OCI-LY3 (cell line): ENCODE measurements at regions not wholly inside any gene's neighbourhood (a gene's known extent, or its start where the extent isn't known, plus 50 kb on each side); places are given as distances from the start of the nearest gene placed in this dataset.

Experiments
- H2AFZ ChIP-seq: fragments of 200-600, 300-600 bp; shearing (Covaris generic); 2 replicates; pipeline ENCODE4 v1.6.0; 2014; ENCODE audit warnings: antibody characterized with exemption, low read depth, low read length
- H3K27ac ChIP-seq: fragments of 200-600, 300-600 bp; sonication (generic); 2 replicates; pipeline ENCODE4 v1.5.1; 2014; ENCODE audit warnings: mild to moderate bottlenecking, low read length, moderate library complexity, mixed read lengths
- H3K27me3 ChIP-seq: fragments of 200-600, 300-600 bp; sonication (generic); 2 replicates; pipeline ENCODE4 v1.6.1; 2014; ENCODE audit warnings: low read depth, low read length, mixed read lengths
- H3K36me3 ChIP-seq: fragments of 200-600, 300-600 bp; sonication (generic); replicated peaks from 2 replicates; pipeline ENCODE3; 2014; ENCODE audit warnings: low read depth, low read length, mixed read lengths
- H3K4me1 ChIP-seq: fragments of 300-600, 200-600 bp; sonication (generic); 2 replicates; pipeline ENCODE4 v1.6.1; 2014; ENCODE audit warnings: low read length, mixed read lengths
- H3K4me2 ChIP-seq: fragments of 200-600, 300-600 bp; sonication (generic); 2 replicates; pipeline ENCODE4 v1.6.1; 2014; ENCODE audit warnings: low read length, mixed read lengths
- H3K4me3 ChIP-seq: fragments of 300-600, 200-600 bp; sonication (generic); 2 replicates; pipeline ENCODE4 v1.5.1; 2014; ENCODE audit warnings: antibody characterized with exemption, mild to moderate bottlenecking, low read length, moderate library complexity
- H3K79me2 ChIP-seq: fragments of 300-600, 200-600 bp; shearing (Covaris generic); 2 replicates; pipeline ENCODE4 v1.6.1; 2014; ENCODE audit warnings: mild to moderate bottlenecking, low read length, mixed read lengths
- H3K9ac ChIP-seq: fragments of 300-600, 200-600 bp; shearing (Covaris generic); 2 replicates; pipeline ENCODE4 v1.6.0; 2014; ENCODE audit warnings: mild to moderate bottlenecking, low read length, moderate library complexity
- H3K9me3 ChIP-seq: fragments of 200-600, 300-600 bp; shearing (Covaris generic); 2 replicates; pipeline ENCODE4 v1.6.1; 2014; ENCODE audit warnings: low read length, mixed read lengths; ENCODE audit not compliant: insufficient read depth
- H4K20me1 ChIP-seq: fragments of 200-600, 300-600 bp; sonication (generic); 2 replicates; pipeline ENCODE4 v1.6.1; 2016; ENCODE audit warnings: low read length, mixed read lengths; ENCODE audit not compliant: insufficient read depth
- CTCF ChIP-seq: fragments of 200-600, 300-600 bp; sonication (generic); IDR thresholded peaks from 2 replicates; pipeline ENCODE4 v1.5.1; 2014; ENCODE audit warnings: antibody characterized with exemption, low read length, low read depth
- EZH2phosphoT487 ChIP-seq: fragments of 200-600 bp; shearing (Covaris generic); IDR thresholded peaks from 2 replicates; pipeline ENCODE4 v1.6.1; 2018; ENCODE audit warnings: antibody characterized with exemption, mixed run types, low read depth

GRCh38 chr4:25485104-25485503 lies 108.0 kb downstream of the ANAPC4 start:
- Histone ChIP-seq H3K4me3 (no peak overlapping the region), H3K9me3 (no peaks in the 10 kb centered on the region), H3K27me3 (no peaks in the 10 kb centered on the region), H3K4me2 (no peak overlapping the region), H3K79me2 (no peaks in the 10 kb centered on the region), H3K36me3 (no peaks in the 10 kb centered on the region), H2AFZ (no peak overlapping the region), H4K20me1 (no peaks in the 10 kb centered on the region), H3K4me1 (no peaks in the 10 kb centered on the region), H3K9ac (no peak overlapping the region), H3K27ac (no peak overlapping the region)
- TF ChIP-seq CTCF, result no peak
- no peak for TF ChIP-seq EZH2phosphoT487

GRCh38 chr4:25486171-25486570 lies 109.1 kb downstream of the ANAPC4 start:
- Histone ChIP-seq H3K79me2 (no peaks in the 10 kb centered on the region), H3K27me3 (no peaks in the 10 kb centered on the region), H2AFZ (no peak overlapping the region), H4K20me1 (no peaks in the 10 kb centered on the region), H3K4me1 (no peaks in the 10 kb centered on the region), H3K4me2 (no peak overlapping the region), H3K27ac (no peak overlapping the region), H3K4me3 (no peak overlapping the region), H3K36me3 (no peaks in the 10 kb centered on the region), H3K9me3 (no peaks in the 10 kb centered on the region), H3K9ac (no peak overlapping the region)
- TF ChIP-seq CTCF (no peak), EZH2phosphoT487 (no peak)

- Histone ChIP-seq H3K27me3 (no peaks in the 10 kb centered on the region), H3K4me1 (no peaks in the 10 kb centered on the region), H3K79me2 (no peaks in the 10 kb centered on the region), H3K27ac (no peak overlapping the region), H3K36me3 (no peaks in the 10 kb centered on the region), H3K4me2 (no peak overlapping the region), H3K9ac (no peak overlapping the region), H4K20me1 (no peaks in the 10 kb centered on the region), H3K4me3 (no peak overlapping the region), H2AFZ (no peak overlapping the region), H3K9me3 (no peaks in the 10 kb centered on the region)
- no peak for TF ChIP-seq CTCF
- no peak for TF ChIP-seq EZH2phosphoT487
These were observed 110.1 kb downstream of the ANAPC4 start for GRCh38 chr4:25487155-25487554.

GRCh38 chr4:25489253-25489797 lies 112.3 kb downstream of the ANAPC4 start:
- no peak overlapping the region for H2AFZ ChIP-seq

More at GRCh38 chr4:25489253-25489797, 112.3 kb downstream of the ANAPC4 start:
- TF ChIP-seq EZH2phosphoT487, result no peak
- no peak for TF ChIP-seq CTCF
- Histone ChIP-seq H3K9ac (no peak overlapping the region), H3K79me2 (no peaks in the 10 kb centered on the region), H3K27ac (no peak overlapping the region), H3K36me3 (no peaks in the 10 kb centered on the region), H3K4me3 (no peak overlapping the region), H3K27me3 (peaks cover 5% of the 10 kb centered on the region; the same call in 1 of the 2 replicates), H4K20me1 (no peaks in the 10 kb centered on the region), H3K9me3 (no peaks in the 10 kb centered on the region), H3K4me2 (no peak overlapping the region), H3K4me1 (no peaks in the 10 kb centered on the region)
